H1 (cell line): ENCODE measurements at regions not wholly inside any gene's neighbourhood (a gene's known extent, or its start where the extent isn't known, plus 50 kb on each side); places are given as distances from the start of the nearest gene placed in this dataset.

Source experiments
- CHD2 ChIP-seq: IDR thresholded peaks from 2 replicates; pipeline ENCODE4 v1.6.1; 2012; ENCODE audit warnings: low read length, improper control_type of control experiment
- CREB1 ChIP-seq: IDR thresholded peaks from 2 replicates; pipeline ENCODE4 v1.6.1; 2012; ENCODE audit warnings: inconsistent platforms
- KDM4A ChIP-seq: IDR thresholded peaks from one replicate; pipeline ENCODE4 v1.7.1; 2012; ENCODE audit warnings: low read depth, mild to moderate bottlenecking, moderate library complexity, low read length, inconsistent platforms; ENCODE audit not compliant: severe bottlenecking
- MAFK ChIP-seq: IDR thresholded peaks from 2 replicates; pipeline ENCODE4 v1.6.1; 2012; ENCODE audit warnings: low read depth, mild to moderate bottlenecking, improper control_type of control experiment, low read length
- RBBP5 ChIP-seq: IDR thresholded peaks from 2 replicates; pipeline ENCODE4 v1.7.1; 2012; ENCODE audit warnings: low read depth, mild to moderate bottlenecking, inconsistent platforms, low read length, moderate library complexity, borderline replicate concordance
- RXRA ChIP-seq: IDR thresholded peaks from 2 replicates; pipeline ENCODE4 v1.6.1; 2011; ENCODE audit warnings: low read depth, mild to moderate bottlenecking, low read length, moderate library complexity; ENCODE audit not compliant: insufficient read depth
- SIN3A ChIP-seq, 2 experiments: IDR thresholded peaks in 1 of 2; conservative IDR thresholded peaks in 1 of 2; 2 replicates each; pipeline ENCODE4 v1.6.1; 2011 to 2012; ENCODE audit warnings: low read length in 2 of 2, improper control_type of control experiment in 1 of 2, low read depth in 1 of 2, mild to moderate bottlenecking in 1 of 2
- TAF1 ChIP-seq: IDR thresholded peaks from 2 replicates; pipeline ENCODE4 v1.6.1; 2011; ENCODE audit warnings: mild to moderate bottlenecking, low read depth, low read length
- TF ChIP-seq, protein P1 (sequence below): IDR thresholded peaks from 2 replicates; pipeline ENCODE4 v1.6.1; 2012; ENCODE audit warnings: inconsistent platforms

DNA sequence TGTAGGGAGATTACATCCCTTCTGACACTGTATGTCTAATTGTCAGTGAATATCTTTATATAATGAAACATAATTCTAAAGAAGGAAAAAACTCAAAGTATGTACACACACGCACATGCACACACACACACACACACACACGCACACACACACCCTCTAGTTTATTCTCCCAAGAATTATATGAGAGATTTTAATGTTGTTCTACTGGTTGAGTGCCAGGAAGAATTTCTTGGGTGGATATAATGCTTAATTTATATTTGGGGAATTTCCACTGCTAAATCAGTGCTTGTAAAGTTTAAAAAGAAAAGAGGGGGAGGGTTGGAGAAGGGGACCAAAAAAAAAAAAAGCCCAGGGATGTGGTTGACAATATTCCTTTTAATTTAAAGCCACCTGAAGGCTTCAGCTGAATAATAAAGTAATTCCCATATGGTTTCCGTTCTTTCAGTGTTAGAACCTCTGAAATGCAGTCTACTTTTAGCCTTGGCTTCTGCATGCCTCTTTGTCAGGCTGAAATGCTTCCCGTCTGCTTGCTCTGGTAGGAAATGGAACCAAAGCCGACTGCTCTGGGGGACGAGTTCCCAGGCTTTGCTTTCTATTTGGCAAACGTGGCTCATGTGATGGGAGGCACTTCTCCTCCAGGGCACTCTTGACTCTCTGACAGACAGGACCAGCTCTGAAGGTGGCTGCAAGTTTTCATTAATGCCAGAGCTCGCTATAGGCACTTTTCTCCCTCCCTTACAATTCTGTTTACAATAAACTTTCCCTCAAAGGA lies 225.4 kb downstream of the PRL start (continued):
- TF ChIP-seq RXRA (no peak), CHD2 (no peak), RBBP5 (no peak), SIN3A (conservative IDR thresholded peaks at IDR 0.05 in 1 of 2, IDR thresholded peaks at IDR 0.05 in 1 of 2; ENCODE audit: low read depth in 1 of 2, low read length in 2 of 2) (no peak), KDM4A (no peak), CREB1 (no peak), MAFK (no peak), TAF1 (no peak)
- TF ChIP-seq, protein P1, sequence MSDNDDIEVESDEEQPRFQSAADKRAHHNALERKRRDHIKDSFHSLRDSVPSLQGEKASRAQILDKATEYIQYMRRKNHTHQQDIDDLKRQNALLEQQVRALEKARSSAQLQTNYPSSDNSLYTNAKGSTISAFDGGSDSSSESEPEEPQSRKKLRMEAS = no peak
